Liver (tissue), 8 donors: ENCODE measurements at regions not wholly inside any gene's neighbourhood (a gene's known extent, or its start where the extent isn't known, plus 50 kb on each side); places are given as distances from the start of the nearest gene placed in this dataset.
"Not testable (repeated sequence)": the region's sequence is repeated elsewhere in the genome, so short reads cannot be mapped to it uniquely, and the experiment has no call there.

Experiments
- DNase-seq: peaks from one replicate; pipeline ENCODE4 v3.0.0-alpha.2; 2017; ENCODE audit warnings: low spot score
- H3K27ac ChIP-seq, 2 donors: one replicate each; pipeline ENCODE4 v1.7.0; 2013; ENCODE audit warnings: inconsistent platforms in 2 of 2, low read length in 2 of 2, control low read depth in 1 of 2, low read depth in 1 of 2, mild to moderate bottlenecking in 1 of 2
- H3K27me3 ChIP-seq, 4 donors: one replicate each; pipeline versions ENCODE4 v1.6.1 to v1.7.0; 2013; ENCODE audit warnings: low read length in 3 of 4, inconsistent platforms in 1 of 4, mild to moderate bottlenecking in 1 of 4, moderate library complexity in 1 of 4; ENCODE audit not compliant: control insufficient read depth in 4 of 4, insufficient read depth in 4 of 4
- H3K36me3 ChIP-seq, 4 donors: one replicate each; pipeline versions ENCODE4 v1.6.1 to v1.7.0; 2013; ENCODE audit warnings: low read length in 3 of 4, mild to moderate bottlenecking in 3 of 4, low read depth in 1 of 4, moderate library complexity in 1 of 4; ENCODE audit not compliant: control insufficient read depth in 4 of 4, insufficient read depth in 3 of 4
- H3K4me1 ChIP-seq, 4 donors: one replicate each; pipeline versions ENCODE4 v1.6.1 to v1.7.0; 2013; ENCODE audit warnings: low read length in 3 of 4, mild to moderate bottlenecking in 3 of 4, moderate library complexity in 1 of 4; ENCODE audit not compliant: control insufficient read depth in 4 of 4, insufficient read depth in 4 of 4
- H3K4me3 ChIP-seq, 3 donors: one replicate each; pipeline versions ENCODE4 v1.6.1 to v1.7.0; 2013; ENCODE audit warnings: low read length in 3 of 3, control low read depth in 1 of 3, low read depth in 1 of 3, mild to moderate bottlenecking in 1 of 3
- H3K9ac ChIP-seq, 2 donors: one replicate each; pipeline ENCODE4 v1.7.0; 2013; ENCODE audit warnings: low read length in 2 of 2, mild to moderate bottlenecking in 2 of 2, moderate library complexity in 2 of 2, control low read depth in 1 of 2, low read depth in 1 of 2
- H3K9me3 ChIP-seq, 4 donors: one replicate each; pipeline versions ENCODE4 v1.6.1 to v1.7.0; 2013; ENCODE audit warnings: low read length in 3 of 4; ENCODE audit not compliant: control insufficient read depth in 4 of 4
- ATF3 ChIP-seq: IDR thresholded peaks from 2 replicates; pipeline ENCODE4 v1.6.1; 2016; ENCODE audit warnings: antibody characterized with exemption
- CTCF ChIP-seq: fragments of 150-350 bp; IDR thresholded peaks from 2 replicates; pipeline ENCODE4 v1.5.1; 2017; ENCODE audit warnings: improper control_type of control experiment, low read depth, low read length; ENCODE audit not compliant: missing input control
- EGR1 ChIP-seq, 2 donors: IDR thresholded peaks; 2 replicates each; pipeline ENCODE4 v1.6.1; 2016 to 2018; ENCODE audit warnings: antibody characterized with exemption in 2 of 2, low read depth in 2 of 2
- FOXA2 ChIP-seq: IDR thresholded peaks from 2 replicates; pipeline ENCODE4 v1.6.1; 2016; ENCODE audit warnings: antibody characterized with exemption
- GABPA ChIP-seq, 2 donors: IDR thresholded peaks in 1 of 2; conservative IDR thresholded peaks in 1 of 2; 2 replicates each; pipeline ENCODE4 v1.6.1; 2016; ENCODE audit warnings: antibody characterized with exemption in 2 of 2, mild to moderate bottlenecking in 1 of 2, moderate library complexity in 1 of 2
- HNF4A ChIP-seq, 2 donors: conservative IDR thresholded peaks; 2 replicates each; pipeline ENCODE4 v1.6.1; 2016; ENCODE audit warnings: antibody characterized with exemption in 2 of 2, mild to moderate bottlenecking in 2 of 2
- JUND ChIP-seq, 2 donors: IDR thresholded peaks; 2 replicates each; pipeline ENCODE4 v1.6.1; 2016; ENCODE audit warnings: antibody characterized with exemption in 2 of 2
- REST ChIP-seq: IDR thresholded peaks from 2 replicates; pipeline ENCODE4 v1.6.1; 2016; ENCODE audit warnings: antibody characterized with exemption, mild to moderate bottlenecking
- RXRA ChIP-seq, 2 donors: IDR thresholded peaks; 2 replicates each; pipeline ENCODE4 v1.6.1; 2017 to 2018; ENCODE audit warnings: antibody characterized with exemption in 2 of 2, mild to moderate bottlenecking in 1 of 2
- TAF1 ChIP-seq: conservative IDR thresholded peaks from 2 replicates; pipeline ENCODE4 v1.6.1; 2016; ENCODE audit warnings: antibody characterized with exemption, mild to moderate bottlenecking
- YY1 ChIP-seq: IDR thresholded peaks from 2 replicates; pipeline ENCODE4 v1.6.1; 2016; ENCODE audit warnings: antibody characterized with exemption, mild to moderate bottlenecking
- ZBTB33 ChIP-seq: IDR thresholded peaks from 2 replicates; pipeline ENCODE4 v1.6.1; 2016; ENCODE audit warnings: antibody characterized with exemption
- WGBS: extraction: QIAGEN DNeasy Blood & Tissue Kit; methylation state at CpG from one replicate; pipeline ENCODE4 v1.1.7; 2013; 5-methylcytosine and 5-hydroxymethylcytosine counted together
- donor health status: healthy.
- donor health status: healthy.
- donor health status: healthy.
- donor health status: healthy.
- donor health status: healthy.

- no peak overlapping the region for H3K27ac ChIP-seq
- H3K36me3 ChIP-seq, result no peaks in the 10 kb centered on the region
- TF ChIP-seq TAF1 (no peak), ATF3 (no peak), FOXA2 (no peak), CTCF (no peak), REST (no peak), JUND (IDR thresholded peaks at IDR 0.05) (no peak), HNF4A (conservative IDR thresholded peaks at IDR 0.05) (no peak), ZBTB33 (no peak), EGR1 (IDR thresholded peaks at IDR 0.05; ENCODE audit: low read depth in 2 of 2) (no peak)
- H3K4me3 ChIP-seq, result no peak overlapping the region
- peaks cover 0 to 6% (median 0%) of the 10 kb centered on the region in 4 donors for H3K9me3 ChIP-seq
- no peaks in the 10 kb centered on the region for H3K4me1 ChIP-seq
- DNase-seq, result no peak
- H3K27me3 ChIP-seq, result no peaks in the 10 kb centered on the region
- no peak overlapping the region for H3K9ac ChIP-seq
- WGBS, result 64% methylated on average over 3 of the region's 3 CpGs
Observed at GRCh38 chr11:129711760-129712159, 103.9 kb upstream of the TMEM45B start.

- H3K36me3 ChIP-seq, H3K9ac ChIP-seq, H3K27me3 ChIP-seq, H3K4me3 ChIP-seq, H3K4me1 ChIP-seq, H3K27ac ChIP-seq, H3K9me3 ChIP-seq: not testable (repeated sequence)
- 86% methylated on average over 25 of the region's 25 CpGs for WGBS
- peak; percentile 10 for DNase-seq
Observed at GRCh38 chr11:129712486-129713240, 103.0 kb upstream of the TMEM45B start.

- WGBS, result 96% methylated on average over 3 of the region's 3 CpGs
- no peak overlapping the region for H3K9ac ChIP-seq
- H3K9me3 ChIP-seq, result no peaks in the 10 kb centered on the region
- DNase-seq, result no peak
- H3K36me3 ChIP-seq, result no peaks in the 10 kb centered on the region
- H3K27me3 ChIP-seq, result no peaks in the 10 kb centered on the region
- H3K4me3 ChIP-seq, result no peak overlapping the region
- no peaks in the 10 kb centered on the region for H3K4me1 ChIP-seq
- TF ChIP-seq RXRA (IDR thresholded peaks at IDR 0.05), result no peak
- no peak for TF ChIP-seq GABPA (IDR thresholded peaks at IDR 0.05 in 1 of 2, conservative IDR thresholded peaks at IDR 0.05 in 1 of 2)
- no peak for TF ChIP-seq YY1
- H3K27ac ChIP-seq, result no peak overlapping the region
Observed at GRCh38 chr11:129719037-129719436, 96.6 kb upstream of the TMEM45B start.
